ENCODE measurements at regions not wholly inside any gene's neighbourhood (a gene's known extent, or its start where the extent isn't known, plus 50 kb on each side); places are given as distances from the start of the nearest gene placed in this dataset.

- Histone ChIP-seq H3K9me3 (ENCODE audit: control insufficient read depth, insufficient read depth, low read depth, low read length) (no peaks in the 10 kb centered on the region), H3K4me1 (ENCODE audit: control insufficient read depth, insufficient read depth, low read length) (no peaks in the 10 kb centered on the region; the same call in 1 of the 2 replicates), H3K27me3 (ENCODE audit: control insufficient read depth, insufficient read depth, low read length) (no peaks in the 10 kb centered on the region), H3K27ac (ENCODE audit: low read length) (no peak overlapping the region), H3K36me3 (ENCODE audit: control insufficient read depth, insufficient read depth, low read length) (no peaks in the 10 kb centered on the region), H3K4me3 (ENCODE audit: low read depth in 2 of 2, low read length in 2 of 2) (no peak overlapping the region)
- in situ Hi-C loops (cut with HindIII; ENCODE audit: low pct_unique_long_range_greater_than_20kb, low sequenced_read_pairs) (no loop called here), intact Hi-C loops (cut with micrococcal nuclease; ENCODE audit: unreplicated experiment) (no loop called here)
- no TSS peak for BruUV-seq (replicated peaks)
- CTCF ChIA-PET, result no interaction called here
- DNase-seq (ENCODE audit: low read depth, low spot score), result no peak
- TF ChIP-seq TCF7L2 (IDR thresholded peaks at IDR 0.05; ENCODE audit: low read depth, low read length) (no peak), SIN3A (IDR thresholded peaks at IDR 0.05; ENCODE audit: borderline replicate concordance, insufficient read depth, low read depth, low read length) (no peak), CTCF (IDR thresholded peaks at IDR 0.05) (no peak), REST (IDR thresholded peaks at IDR 0.05; ENCODE audit: insufficient read depth in 1 of 2, low read depth in 2 of 2, low read length in 1 of 2) (no peak), POLR2AphosphoS5 (IDR thresholded peaks at IDR 0.05; ENCODE audit: low read depth, low read length) (no peak)
- POLR2A ChIA-PET, result no interaction called here
- no peak for ATAC-seq
Measured at GRCh38 chr2:190791976-190792575, 88.5 kb upstream of the GLS start.

GRCh38 chr2:190792956-190793888 is 87.4 kb upstream of the GLS start:
- CTCF ChIA-PET, result no interaction called here
- BruUV-seq (replicated peaks), result no TSS peak
- in situ Hi-C loops (cut with HindIII; ENCODE audit: low pct_unique_long_range_greater_than_20kb, low sequenced_read_pairs), result no loop called here
- Histone ChIP-seq H3K27ac (ENCODE audit: low read length) (no peak overlapping the region), H3K4me3 (ENCODE audit: low read depth in 2 of 2, low read length in 2 of 2) (no peak overlapping the region), H3K36me3 (ENCODE audit: control insufficient read depth, insufficient read depth, low read length) (no peaks in the 10 kb centered on the region), H3K4me1 (ENCODE audit: control insufficient read depth, insufficient read depth, low read length) (no peaks in the 10 kb centered on the region; the same call in 1 of the 2 replicates), H3K9me3 (ENCODE audit: control insufficient read depth, insufficient read depth, low read depth, low read length) (no peaks in the 10 kb centered on the region), H3K27me3 (ENCODE audit: control insufficient read depth, insufficient read depth, low read length) (no peaks in the 10 kb centered on the region)
- ATAC-seq (no peak), DNase-seq (ENCODE audit: low read depth, low spot score) (no peak)
- POLR2A ChIA-PET, result interaction anchor here (0.7 to 0.8 kb wide), 2 partner anchors 107 to 141 kb away, joined by 9 to 11 read pairs; no protein-coding TSS in a partner anchor
- TF ChIP-seq TCF7L2 (IDR thresholded peaks at IDR 0.05; ENCODE audit: low read depth, low read length) (no peak), POLR2AphosphoS5 (IDR thresholded peaks at IDR 0.05; ENCODE audit: low read depth, low read length) (no peak), CTCF (IDR thresholded peaks at IDR 0.05) (no peak), SIN3A (IDR thresholded peaks at IDR 0.05; ENCODE audit: borderline replicate concordance, insufficient read depth, low read depth, low read length) (no peak)
- intact Hi-C loops (cut with micrococcal nuclease; ENCODE audit: unreplicated experiment), result no loop called here

Measured in Panc1 (cell line).